ENCODE measurements at regions not wholly inside any gene's neighbourhood (a gene's known extent, or its start where the extent isn't known, plus 50 kb on each side); places are given as distances from the start of the nearest gene placed in this dataset.
"Not testable (repeated sequence)": the region's sequence is repeated elsewhere in the genome, so short reads cannot be mapped to it uniquely, and the experiment has no call there.

GRCh38 chr5:58308384-58308783 is 151.5 kb downstream of the PLK2 start:
- in situ Hi-C loops (cut with MboI; ENCODE audit: low sequenced_read_pairs): not testable (repeated sequence)

DNA sequence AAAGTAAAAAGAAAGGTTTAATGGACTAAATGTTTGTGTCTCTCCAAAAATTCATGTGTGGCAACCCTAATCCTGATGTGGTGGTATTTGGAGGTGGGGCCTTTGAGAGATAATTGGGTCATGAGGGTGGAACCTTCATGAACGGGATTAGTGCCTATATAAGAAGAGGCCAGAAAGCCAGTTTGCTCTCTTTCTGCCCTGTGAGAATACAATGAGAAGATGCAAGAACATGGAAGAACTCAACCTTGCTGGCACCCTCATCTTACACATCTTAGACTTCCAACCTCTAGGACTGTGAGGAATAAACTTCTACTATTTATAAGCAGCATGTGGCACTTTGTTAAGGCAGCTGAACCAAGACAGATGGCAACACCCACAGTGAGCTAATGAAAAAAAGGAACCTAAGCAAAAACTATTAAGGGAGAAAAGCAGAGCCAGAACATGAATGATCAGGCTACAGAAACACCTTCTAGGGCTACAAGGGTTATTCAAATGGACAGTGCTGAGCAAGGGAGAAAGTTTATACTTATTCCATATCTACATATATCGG is 159.5 kb downstream of the PLK2 start:
- in situ Hi-C loops (cut with MboI; ENCODE audit: low sequenced_read_pairs): no loop called here

- in situ Hi-C loops (cut with MboI; ENCODE audit: low sequenced_read_pairs): no loop called here
These were observed 160.6 kb downstream of the PLK2 start for GRCh38 chr5:58299256-58299655.

- in situ Hi-C loops (cut with MboI; ENCODE audit: low sequenced_read_pairs): no loop called here
These were observed 165.1 kb downstream of the PLK2 start for GRCh38 chr5:58294598-58295305.

GRCh38 chr5:58288275-58288674 is 171.6 kb downstream of the PLK2 start:
- in situ Hi-C loops (cut with MboI; ENCODE audit: low sequenced_read_pairs): not testable (repeated sequence)

DNA sequence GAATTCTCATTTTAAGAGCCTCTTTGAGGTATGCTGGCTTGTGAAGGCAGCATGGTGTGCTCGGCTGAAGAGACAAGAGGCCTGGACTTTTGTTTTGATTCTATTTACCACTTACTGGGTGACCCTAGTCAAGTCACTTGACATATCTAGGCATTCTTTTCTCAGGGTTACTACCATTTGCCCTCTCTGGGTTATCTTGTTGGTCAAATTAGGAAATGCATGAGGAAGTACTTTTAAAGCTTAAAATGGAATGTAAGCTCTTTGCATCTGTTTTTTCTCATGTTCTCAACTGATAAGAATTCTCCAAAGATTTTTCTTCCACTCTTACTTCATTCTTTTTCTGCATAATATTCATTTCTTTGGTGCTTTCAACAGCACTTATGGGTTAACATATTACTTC is 173.1 kb downstream of the PLK2 start:
- in situ Hi-C loops (cut with MboI; ENCODE audit: low sequenced_read_pairs): no loop called here

DNA sequence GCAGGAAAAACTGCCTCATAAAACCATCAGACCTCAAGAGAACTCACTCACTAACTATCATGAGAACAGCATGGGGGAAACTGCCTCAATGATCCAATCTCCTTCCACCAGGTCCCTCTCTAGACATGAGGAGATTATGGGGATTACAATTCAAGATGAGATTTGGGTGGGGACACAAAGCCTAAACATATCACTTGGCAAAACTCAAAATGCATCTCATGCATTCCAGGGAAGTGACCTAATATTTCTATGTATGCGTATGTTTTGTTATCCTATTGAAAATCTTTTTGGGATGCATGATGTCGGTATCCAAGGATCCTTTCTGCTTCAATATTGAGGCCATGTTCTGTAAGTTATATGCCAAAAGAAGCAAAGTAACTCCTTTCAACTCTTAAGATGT is 174.0 kb downstream of the PLK2 start:
- in situ Hi-C loops (cut with MboI; ENCODE audit: low sequenced_read_pairs): no loop called here

DNA sequence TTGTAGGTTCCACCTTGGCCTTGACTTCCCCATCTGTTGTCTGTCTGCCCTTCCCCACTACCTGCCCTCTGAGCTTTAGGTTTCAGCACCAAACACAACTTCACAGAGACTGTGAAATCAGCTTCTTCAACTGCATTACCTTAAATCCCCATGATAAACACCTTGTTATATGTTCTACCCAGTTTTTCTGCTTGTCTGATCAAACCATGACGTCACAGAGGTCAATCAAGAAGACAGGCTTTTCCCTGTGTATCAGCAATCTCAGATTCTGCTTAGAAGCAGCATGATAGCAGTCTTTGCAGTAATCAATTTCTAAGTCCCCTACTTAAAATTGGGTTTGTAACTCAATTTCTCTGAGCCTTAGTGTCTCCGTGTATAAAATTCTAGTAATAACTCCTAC is 175.0 kb downstream of the PLK2 start:
- in situ Hi-C loops (cut with MboI; ENCODE audit: low sequenced_read_pairs): no loop called here

GRCh38 chr5:58281189-58281588 is 178.7 kb downstream of the PLK2 start:
- in situ Hi-C loops (cut with MboI; ENCODE audit: low sequenced_read_pairs): no loop called here

- in situ Hi-C loops (cut with MboI; ENCODE audit: low sequenced_read_pairs): no loop called here
These were observed 180.6 kb downstream of the PLK2 start for GRCh38 chr5:58279259-58279658.

GRCh38 chr5:58276431-58276830 is 183.5 kb downstream of the PLK2 start:
- in situ Hi-C loops (cut with MboI; ENCODE audit: low sequenced_read_pairs): no loop called here

DNA sequence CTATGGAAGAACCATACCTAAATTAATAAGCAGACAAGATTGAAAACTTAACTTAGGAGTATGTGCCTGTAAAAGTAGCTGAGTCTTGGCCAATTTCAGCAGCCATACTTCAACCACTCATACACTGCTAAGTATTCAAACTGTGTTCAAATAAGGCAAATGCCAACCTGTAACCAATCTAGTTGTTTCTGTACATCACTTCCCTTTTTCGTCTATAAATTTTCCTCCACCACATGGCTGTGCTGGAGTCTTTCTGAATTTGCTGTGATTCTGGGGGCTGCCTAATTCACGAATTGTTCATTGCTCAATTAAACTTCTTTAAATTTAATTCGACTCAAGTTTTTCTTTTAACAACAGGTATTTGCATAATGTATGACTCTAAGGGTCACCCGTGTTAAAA is 184.4 kb downstream of the PLK2 start:
- in situ Hi-C loops (cut with MboI; ENCODE audit: low sequenced_read_pairs): no loop called here

GRCh38 chr5:58274191-58274590 is 185.7 kb downstream of the PLK2 start:
- in situ Hi-C loops (cut with MboI; ENCODE audit: low sequenced_read_pairs): no loop called here

DNA sequence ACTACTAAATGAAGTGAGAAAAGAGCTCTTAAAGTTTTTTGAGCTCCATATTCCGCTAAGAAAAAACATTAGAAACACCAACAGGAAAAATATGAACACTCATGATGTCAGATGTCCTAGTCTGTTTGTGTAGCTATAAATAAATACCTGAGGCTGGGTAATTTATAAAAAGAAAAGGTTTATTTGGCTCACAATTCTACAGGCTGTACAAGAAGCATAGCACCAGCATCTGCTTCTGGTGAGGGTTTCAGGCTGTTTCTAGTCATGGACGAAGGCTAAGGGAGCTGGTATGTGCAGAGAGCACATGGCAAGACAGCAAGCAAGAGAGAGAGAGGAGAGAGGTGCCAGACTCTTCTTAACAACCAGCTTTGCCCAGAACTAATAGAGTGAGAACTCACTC is 186.2 kb downstream of the PLK2 start:
- in situ Hi-C loops (cut with MboI; ENCODE audit: low sequenced_read_pairs): no loop called here

- in situ Hi-C loops (cut with MboI; ENCODE audit: low sequenced_read_pairs): no loop called here
These were observed 191.6 kb downstream of the PLK2 start for GRCh38 chr5:58268268-58268667.

GRCh38 chr5:58266402-58266801 is 193.5 kb downstream of the PLK2 start:
- in situ Hi-C loops (cut with MboI; ENCODE audit: low sequenced_read_pairs): no loop called here

DNA sequence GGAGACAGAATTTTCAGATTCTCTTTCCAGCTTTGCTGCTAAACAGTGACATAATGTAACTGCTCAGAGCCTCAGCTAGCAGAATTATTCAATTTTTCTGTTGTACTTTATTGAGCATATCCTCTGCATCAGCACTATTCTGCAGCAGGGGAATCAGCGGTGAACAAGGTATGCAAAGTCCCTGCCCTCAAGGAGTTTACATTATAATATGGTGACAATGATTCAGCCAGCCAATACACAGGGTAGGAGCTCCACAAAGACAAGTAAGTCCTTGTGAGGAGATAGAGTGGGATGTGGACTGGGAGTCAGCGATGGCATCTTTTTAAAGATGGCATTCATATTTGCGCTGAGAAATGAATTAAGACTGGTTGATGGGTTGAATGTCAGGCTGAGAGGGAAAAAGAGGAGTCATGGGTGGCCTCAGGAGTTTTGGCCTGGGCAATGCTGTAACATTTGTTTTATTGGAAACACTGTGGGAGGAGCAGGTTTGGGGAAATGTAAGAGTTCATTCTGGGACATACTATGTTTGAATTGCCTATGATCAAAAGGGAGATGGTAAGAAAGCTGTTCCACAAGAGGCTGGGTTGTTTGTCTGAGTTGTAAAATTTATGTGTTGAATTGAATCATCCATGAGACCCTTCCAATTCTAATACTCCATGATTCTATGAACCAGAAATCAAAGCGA is 194.5 kb downstream of the PLK2 start:
- in situ Hi-C loops (cut with MboI; ENCODE audit: low sequenced_read_pairs): no loop called here

- in situ Hi-C loops (cut with MboI; ENCODE audit: low sequenced_read_pairs): no loop called here
These were observed 195.6 kb downstream of the PLK2 start for GRCh38 chr5:58264276-58264675.

GRCh38 chr5:58263296-58263695 is 196.6 kb downstream of the PLK2 start:
- in situ Hi-C loops (cut with MboI; ENCODE audit: low sequenced_read_pairs): no loop called here

GRCh38 chr5:58262226-58262625 is 197.7 kb downstream of the PLK2 start:
- in situ Hi-C loops (cut with MboI; ENCODE audit: low sequenced_read_pairs): no loop called here

DNA sequence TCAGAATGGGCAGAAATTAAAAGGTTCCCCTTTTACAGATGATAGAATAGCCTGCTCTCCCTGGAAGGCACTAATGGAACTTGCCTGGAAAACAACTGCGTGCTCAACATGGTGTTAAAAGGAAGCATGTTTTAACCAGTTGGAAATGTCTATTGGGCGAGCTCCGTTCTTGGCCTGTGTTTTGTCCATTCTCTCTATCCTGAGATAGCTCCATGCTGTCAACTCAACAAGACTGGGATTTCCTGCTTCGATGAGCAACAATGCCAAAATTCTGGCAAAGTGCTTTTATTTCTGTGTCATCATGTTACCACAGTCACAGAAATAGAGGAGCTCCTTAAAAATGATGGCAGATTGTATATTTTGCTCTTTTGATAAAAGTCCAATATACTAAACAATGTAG is 198.3 kb downstream of the PLK2 start:
- in situ Hi-C loops (cut with MboI; ENCODE audit: low sequenced_read_pairs): no loop called here

GRCh38 chr5:58260243-58260642 is 199.6 kb downstream of the PLK2 start:
- in situ Hi-C loops (cut with MboI; ENCODE audit: low sequenced_read_pairs): no loop called here

Data from hTERT RPE-1 (cell line).